Activated CD8-positive, alpha-beta memory T cell treated with anti-CD3 and anti-CD28 coated beads for 24 hours (primary cell): ENCODE measurements at regions not wholly inside any gene's neighbourhood (a gene's known extent, or its start where the extent isn't known, plus 50 kb on each side); places are given as distances from the start of the nearest gene placed in this dataset.
"Not testable (repeated sequence)": the region's sequence is repeated elsewhere in the genome, so short reads cannot be mapped to it uniquely, and the experiment has no call there.

Source experiments
- DNase-seq: peaks from one replicate; pipeline ENCODE4 v3.0.0-alpha.2; 2020

- no peak for DNase-seq
Observed at GRCh38 chr14:24744641-24745040, 110.7 kb upstream of the GZMB start.

DNA sequence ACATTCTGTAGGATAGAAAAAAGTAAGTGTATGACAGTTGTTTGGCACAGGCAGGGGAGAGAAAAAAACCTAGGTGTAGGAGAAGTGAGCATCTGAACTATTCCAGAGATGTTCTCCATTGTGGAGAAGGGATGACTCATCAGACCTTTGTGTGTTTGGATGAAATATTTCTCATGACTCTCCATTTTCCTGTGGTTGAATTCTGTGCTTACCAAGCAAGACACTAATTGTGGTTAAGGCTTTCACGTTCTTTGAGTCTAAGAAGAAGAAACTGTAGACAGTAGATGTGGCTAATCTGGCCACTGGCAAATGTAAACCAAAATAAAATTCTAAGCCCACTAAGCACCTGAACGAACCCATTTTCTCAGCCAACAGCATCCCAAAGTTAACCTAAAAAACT lies 107.9 kb upstream of the GZMB start:
- no peak for DNase-seq

DNA sequence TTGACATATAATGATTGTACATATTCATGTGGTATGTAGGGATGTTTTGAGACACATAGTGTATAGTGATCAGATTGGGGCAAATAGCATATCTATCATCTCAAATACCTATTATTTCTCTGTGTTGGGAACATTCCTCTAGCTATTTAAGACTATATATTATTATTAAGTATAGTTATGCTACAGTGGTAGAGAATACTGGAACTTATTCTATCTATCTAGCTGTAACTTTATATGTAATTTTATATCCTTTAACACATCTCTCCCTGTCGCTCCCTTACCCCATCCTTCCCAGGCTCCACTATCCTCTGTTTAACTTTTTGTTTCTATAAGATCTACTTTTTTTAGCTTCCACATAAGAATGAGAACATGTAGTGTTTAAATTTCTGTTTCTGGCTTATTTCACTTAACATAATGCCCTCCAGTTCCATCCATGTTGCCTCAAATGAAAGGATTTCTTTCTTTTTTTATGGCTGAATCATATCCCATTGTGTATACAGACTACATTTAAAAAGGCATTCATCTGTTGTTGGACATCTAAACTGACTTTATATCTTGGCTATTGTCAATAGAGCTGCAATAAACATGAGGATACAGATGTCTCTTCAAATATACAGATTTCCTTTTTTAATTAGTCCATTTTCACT lies 102.1 kb upstream of the GZMB start:
- DNase-seq = no peak

- no peak for DNase-seq
Observed at GRCh38 chr14:24734917-24735500, 101.0 kb upstream of the GZMB start.

DNA sequence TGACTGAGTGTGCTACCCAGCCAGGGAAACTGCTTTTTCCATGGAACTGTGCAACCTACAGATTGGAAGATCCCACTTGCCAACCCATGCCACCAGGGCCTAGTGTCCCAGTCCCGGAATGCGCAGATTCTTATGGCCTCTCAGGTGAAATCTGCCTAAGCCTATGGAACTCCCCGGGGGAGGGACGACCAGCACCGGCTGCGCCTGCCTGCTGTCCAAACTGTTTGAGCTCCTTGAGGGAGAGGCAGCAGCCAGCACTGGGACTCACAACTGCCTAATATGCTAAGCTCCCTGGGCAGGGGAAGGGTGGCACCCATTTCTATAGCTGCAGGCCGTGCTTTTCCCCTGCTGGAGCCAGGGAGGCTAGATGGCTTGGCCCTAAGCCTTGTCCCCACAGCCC lies 92.5 kb upstream of the GZMB start:
- DNase-seq = no peak

- no peak for DNase-seq
Observed at GRCh38 chr14:24725311-24725710, 91.3 kb upstream of the GZMB start.

- DNase-seq = no peak
Observed at GRCh38 chr14:24721775-24722174, 87.8 kb upstream of the GZMB start.

DNA sequence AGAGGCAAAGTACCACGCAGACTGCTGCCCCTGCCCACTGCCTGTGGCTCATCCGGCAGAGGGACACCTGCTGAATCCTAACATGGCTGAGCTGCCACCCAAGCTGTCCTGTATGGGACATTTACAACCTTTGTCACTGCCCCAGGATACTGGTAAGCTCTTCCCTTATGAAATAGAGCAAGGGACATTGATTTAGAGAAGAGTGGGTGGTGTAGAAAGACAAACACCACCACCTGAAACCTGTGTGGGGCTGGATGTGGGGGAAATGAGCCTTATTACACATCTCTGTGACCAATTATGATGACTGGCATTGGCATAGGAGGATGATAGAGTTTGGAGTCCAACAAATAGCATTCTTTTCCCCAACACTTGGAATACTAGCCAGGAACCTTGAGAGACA lies 81.2 kb upstream of the GZMB start:
- no peak for DNase-seq

DNA sequence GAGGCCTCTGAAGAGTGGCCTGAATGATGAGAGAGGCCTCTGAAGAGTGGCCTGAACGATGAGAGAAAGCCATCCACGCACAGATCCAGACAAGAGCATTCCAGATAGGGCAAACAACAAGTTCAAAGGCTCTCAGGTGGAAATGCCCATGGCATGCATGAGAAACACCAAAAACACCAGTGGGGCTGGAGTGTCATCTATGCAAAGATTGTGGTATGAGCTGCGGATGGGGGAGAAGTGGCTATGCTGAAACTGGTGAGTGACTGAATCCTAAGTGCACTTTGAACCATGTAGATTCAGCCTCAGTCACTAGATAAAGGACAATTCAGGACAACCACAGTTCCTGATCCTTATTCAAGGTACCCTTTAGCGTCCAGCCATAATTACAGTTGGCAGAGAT lies 79.4 kb upstream of the GZMB start:
- DNase-seq = no peak

DNA sequence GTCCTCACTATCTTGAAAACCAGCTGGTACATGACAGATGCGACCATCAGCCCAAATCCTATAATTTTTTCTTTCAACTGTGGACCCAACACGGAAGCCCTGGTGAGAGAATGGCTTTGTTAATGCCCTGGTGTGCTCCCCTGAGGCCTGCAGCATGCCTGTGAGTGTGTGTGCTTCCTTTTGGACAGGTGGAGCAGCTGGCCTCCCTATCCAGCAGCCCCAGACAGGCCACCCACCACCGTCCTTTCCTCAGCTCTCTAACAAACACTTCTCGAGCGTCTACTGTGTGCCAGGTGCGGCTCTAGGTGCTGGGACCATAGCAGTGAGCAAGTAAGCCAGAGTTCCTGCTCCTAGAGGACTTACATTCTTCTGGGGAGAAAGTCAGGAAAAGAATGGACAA lies 78.9 kb upstream of the GZMB start:
- DNase-seq = no peak

- no peak for DNase-seq
Observed at GRCh38 chr14:24712374-24712773, 78.4 kb upstream of the GZMB start.

DNA sequence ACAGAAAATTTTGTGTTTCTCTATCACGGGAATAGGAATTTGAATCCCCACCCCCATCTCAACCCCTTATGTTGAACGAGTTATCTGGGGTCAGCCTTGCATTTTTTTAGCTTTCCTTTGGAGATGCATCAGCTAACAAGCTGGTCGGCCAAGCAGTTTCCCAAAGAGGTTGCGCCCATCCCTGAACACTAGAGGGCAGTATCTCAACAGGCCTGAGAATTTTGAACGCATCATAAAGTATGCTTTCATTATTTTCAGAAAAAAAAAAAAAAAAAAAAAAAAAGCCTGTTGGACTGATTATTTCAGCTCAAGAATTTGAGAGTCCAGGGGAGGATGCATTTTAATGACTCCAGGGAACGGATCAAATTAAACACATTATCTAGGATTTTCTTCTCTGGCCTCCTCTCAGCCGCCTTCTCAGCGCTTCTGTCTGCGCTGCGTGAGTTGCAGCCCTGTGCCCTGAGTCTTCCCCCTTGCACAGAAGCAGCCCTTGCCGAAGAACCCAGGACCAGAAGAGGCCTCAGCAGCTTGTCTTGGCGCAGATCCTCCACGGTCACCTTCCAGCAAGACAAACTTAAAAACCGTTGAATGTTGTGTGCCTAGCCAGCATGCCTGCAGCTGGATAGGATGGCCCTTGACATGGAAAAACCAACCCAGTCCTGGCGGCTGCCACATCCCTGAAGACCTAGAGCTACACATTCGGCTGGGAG lies 76.6 kb upstream of the GZMB start:
- DNase-seq = peak; percentile 78

GRCh38 chr14:24708684-24709083 lies 74.7 kb upstream of the GZMB start:
- no peak for DNase-seq

DNA sequence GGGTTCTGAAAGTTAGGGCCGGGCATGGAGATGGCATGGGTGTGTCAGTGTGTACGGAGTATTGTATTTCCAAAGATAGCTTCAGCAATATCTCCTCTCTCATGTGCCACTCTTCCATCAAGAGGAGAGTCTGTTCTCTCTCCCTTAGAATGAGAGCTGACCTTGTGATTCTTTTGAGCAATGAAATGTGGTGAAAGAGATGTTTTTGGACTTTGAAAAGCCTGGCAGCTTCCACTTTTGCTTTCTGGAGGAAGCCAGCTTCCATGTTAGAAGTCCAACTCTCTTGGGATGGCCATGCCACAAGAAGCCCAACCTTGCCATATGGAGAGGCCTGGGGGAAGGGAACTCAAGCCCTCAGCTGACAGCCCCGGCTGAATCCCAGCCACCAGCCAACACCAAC lies 72.4 kb upstream of the GZMB start:
- no peak for DNase-seq

- no peak for DNase-seq
Observed at GRCh38 chr14:24705840-24706239, 71.8 kb upstream of the GZMB start.

DNA sequence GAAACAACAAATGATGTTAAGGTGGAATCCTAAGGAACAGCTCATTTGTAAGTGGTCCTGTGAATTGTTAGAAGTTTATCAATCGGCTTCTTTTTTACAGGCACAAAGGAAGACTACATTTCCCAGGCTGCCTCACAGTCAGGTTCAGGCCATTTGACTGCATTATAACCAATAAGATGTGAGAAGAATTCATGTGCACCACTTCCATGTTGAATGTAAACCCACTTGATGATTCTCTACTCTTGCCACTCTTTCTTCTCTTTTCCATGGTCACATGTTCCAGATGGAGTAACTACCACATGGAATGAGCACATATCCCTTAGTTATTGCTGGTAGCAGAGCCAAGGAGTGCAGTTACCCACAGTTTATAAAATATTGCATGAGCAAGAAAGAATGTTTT lies 67.1 kb upstream of the GZMB start:
- no peak for DNase-seq

- no peak for DNase-seq
Observed at GRCh38 chr14:24700511-24700910, 66.5 kb upstream of the GZMB start.

DNA sequence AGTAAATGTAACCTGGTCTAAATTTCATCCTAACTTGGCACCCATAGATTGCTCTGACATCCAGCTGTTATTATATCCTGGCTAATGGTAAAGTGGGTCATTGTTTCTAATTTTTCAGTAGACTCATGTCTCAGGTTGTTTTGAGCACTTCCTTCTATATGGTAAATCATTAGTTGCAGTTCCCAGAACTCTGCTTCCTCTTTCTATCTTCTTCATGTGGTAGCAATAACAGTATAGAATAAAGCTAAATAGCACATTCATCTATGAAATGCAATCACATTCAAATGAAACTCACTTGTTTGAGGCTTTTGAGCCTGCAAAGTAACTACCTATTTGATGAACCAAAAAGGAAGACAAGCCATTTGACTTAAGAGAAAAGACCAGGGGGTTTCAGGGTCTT lies 65.1 kb upstream of the GZMB start:
- no peak for DNase-seq

DNA sequence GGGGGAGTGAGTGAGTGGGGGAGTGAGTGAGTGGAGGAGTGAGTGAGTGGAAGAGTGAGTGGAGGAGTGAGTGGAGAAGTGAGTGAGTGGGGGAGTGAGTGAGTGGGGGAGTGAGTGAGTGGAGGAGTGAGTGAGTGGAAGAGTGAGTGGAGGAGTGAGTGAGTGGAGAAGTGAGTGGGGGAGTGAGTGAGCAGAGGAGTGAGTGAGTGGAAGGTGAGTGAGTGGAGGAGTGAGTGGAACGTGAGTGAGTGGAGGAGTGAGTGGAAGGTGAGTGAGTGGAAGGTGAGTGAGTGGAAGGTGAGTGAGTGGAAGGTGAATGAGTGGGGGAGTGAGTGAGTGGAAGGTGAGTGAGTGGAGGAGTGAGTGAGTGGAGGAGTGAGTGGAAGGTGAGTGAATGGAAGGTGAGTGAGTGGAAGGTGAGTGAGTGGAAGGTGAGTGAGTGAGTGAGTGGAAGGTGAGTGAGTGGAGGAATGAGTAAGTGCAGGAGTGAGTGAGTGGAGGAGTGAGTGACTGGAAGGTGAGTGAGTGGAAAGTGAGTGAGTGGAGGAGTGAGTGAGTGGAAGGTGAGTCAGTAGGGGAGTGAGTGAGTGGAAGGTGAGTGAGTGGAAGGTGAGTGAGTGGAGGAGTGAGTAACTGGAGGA lies 62.4 kb upstream of the GZMB start:
- not testable (repeated sequence) for DNase-seq

- DNase-seq = no peak
Observed at GRCh38 chr14:24695265-24696241, 61.6 kb upstream of the GZMB start.

DNA sequence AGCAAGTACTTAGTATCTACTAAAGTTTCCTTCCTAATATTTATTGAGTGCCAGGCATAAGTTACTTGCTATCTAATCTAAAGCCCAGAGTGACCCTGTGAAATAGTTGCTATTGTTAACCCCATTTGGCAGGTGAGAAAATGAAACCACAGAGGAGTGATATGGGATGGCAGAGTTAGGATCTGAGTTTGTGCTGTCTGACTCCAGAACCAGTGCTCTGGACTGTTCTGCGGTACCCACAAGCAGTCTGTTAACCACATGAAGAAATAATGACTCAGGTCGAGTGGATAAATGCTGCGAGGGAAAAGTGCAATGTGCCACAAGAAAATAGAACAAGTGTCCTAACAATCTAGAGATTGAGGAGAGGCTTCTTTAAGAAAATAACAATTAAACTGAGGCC lies 60.7 kb upstream of the GZMB start:
- no peak for DNase-seq

GRCh38 chr14:24693983-24694382 lies 60.0 kb upstream of the GZMB start:
- no peak for DNase-seq

DNA sequence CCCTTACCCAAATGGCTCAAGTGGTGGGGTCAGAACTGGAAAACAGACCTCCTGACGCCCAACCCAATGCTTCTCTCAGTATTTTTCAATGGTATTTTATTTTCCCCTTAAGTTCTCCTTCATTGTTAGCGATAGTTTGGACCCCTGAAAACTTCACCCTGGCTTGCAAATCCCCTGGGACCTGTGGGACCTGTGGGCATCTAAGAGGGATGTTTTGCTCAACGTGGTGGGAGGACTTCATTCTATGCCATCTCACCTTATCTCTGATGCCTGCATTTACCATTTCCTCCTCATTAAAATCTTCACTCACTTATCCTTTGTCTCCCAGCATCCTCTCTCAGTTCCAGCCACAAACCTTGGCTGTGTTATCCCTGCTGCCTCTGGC lies 59.4 kb upstream of the GZMB start:
- DNase-seq = no peak
